AG09319 (cell line): ENCODE measurements at regions not wholly inside any gene's neighbourhood (a gene's known extent, or its start where the extent isn't known, plus 50 kb on each side); places are given as distances from the start of the nearest gene placed in this dataset.
"Not testable (repeated sequence)": the region's sequence is repeated elsewhere in the genome, so short reads cannot be mapped to it uniquely, and the experiment has no call there.

Experiments
- DNase-seq: peaks from one replicate; pipeline ENCODE4 v3.0.0-alpha.2; 2010; ENCODE audit warnings: low read depth; ENCODE audit errors: extremely low read depth
- CTCF ChIP-seq: IDR thresholded peaks from 2 replicates; pipeline ENCODE4 v1.5.1; 2011; ENCODE audit warnings: low read depth, mild to moderate bottlenecking, inconsistent platforms, low read length, moderate library complexity

DNA sequence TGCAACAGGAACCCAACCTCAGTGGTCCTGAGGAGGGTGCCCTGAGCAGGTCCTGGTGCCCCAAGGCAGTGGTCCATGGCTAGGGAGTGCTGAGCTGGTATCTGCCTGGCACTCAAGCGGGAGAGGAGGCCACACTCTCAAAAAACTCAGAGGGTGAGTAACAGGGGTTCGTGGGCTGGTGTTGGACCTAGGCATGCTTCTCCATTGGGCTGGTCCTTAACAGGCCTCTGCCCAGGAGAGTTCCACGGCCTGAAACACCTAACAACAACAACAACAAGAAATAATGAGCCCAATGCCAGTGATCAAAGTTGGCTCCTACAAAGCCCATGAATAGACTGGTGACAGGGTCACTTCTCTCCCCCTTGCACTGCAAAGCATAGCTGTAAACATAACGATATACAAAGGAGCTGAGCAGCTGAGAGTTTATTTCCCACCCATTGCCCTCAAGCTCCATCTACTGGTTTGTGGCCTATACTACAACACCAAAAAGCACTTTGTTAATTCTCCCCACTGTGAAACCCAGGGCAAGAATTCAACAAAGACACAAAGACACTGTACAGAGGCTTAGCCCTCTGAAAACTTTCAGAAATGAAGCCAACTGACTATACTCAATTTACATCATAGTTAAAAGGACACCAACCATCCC lies 736.1 kb upstream of the ADGRL3 start:
- DNase-seq, result no peak
- no peak for TF ChIP-seq CTCF

DNA sequence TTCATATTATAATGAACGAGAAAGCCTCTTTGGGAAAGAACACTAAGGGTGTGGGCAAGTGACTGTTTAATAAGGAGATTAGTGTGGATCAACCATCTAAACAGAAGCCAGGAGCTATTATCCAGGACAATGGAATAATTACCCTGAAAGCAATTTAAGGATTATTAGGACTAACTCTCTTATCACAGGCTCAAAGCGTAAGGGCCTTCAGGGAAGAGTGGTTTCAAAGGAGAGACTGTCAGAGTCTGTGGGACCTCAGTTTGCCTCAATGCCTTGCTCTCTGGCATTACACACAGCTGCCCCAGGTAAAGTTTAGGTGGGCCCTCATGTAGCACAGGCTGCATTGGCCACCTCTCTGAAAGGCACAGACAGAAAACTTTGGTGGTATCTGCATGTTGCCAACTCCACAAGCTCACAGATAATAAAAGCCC lies 717.2 kb upstream of the ADGRL3 start:
- no peak for DNase-seq
- TF ChIP-seq CTCF, result no peak

DNA sequence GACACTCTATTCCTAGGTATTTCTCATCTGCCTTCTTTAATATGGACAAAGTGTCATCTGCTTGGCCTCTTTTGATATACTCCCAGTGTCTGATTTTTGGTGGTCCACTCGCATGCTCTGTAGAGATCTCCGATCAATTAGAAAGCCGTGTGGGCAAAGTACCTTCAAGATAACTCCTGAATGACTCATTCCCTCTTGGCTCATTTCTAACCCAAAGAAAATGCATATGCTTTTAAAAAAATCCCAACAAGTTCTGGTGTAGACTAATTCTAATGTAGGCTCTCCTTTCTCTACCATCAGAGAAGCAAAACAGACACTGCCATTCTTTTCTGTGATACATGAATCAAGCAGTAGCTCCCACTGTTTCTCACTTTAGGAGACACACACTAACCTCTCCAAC lies 714.9 kb upstream of the ADGRL3 start:
- DNase-seq, result no peak
- no peak for TF ChIP-seq CTCF

DNA sequence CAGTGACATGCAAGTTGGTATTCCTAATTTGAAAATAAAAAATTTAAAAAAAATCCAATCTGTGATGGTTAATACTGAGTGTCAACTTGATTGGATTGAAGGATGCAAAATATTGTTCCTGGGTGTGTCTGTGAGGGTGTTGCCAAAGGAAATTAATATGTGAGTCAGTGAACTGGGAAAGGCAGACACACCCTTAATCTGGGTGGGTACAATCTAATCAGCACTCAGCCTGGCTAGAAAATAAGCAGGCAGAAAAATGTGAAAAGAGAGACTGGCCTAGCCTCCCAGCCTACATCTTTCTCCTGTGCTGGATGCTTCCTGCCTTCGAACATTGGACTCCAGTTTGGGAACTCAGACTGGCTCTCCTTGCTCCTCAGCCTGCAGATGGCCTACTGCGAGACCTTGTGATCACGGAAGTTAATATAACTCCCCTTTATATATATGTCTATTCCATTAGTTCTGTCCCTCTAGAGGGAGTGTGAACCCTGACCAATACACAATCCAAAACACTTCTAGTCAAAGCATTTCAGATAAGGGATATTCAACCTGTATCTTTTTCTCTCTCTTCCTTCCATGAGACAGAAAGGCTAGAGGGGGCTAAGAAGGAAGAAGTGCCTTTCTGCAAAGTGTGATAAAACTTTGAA lies 712.9 kb upstream of the ADGRL3 start:
- DNase-seq, result not testable (repeated sequence)

GRCh38 chr4:60500810-60501209 lies 699.3 kb upstream of the ADGRL3 start:
- DNase-seq, result no peak
- no peak for TF ChIP-seq CTCF

- TF ChIP-seq CTCF, result no peak
- no peak for DNase-seq
Observed at GRCh38 chr4:60502733-60503132, 697.4 kb upstream of the ADGRL3 start.

- no peak for DNase-seq
- no peak for TF ChIP-seq CTCF
Observed at GRCh38 chr4:60506061-60506460, 694.1 kb upstream of the ADGRL3 start.

DNA sequence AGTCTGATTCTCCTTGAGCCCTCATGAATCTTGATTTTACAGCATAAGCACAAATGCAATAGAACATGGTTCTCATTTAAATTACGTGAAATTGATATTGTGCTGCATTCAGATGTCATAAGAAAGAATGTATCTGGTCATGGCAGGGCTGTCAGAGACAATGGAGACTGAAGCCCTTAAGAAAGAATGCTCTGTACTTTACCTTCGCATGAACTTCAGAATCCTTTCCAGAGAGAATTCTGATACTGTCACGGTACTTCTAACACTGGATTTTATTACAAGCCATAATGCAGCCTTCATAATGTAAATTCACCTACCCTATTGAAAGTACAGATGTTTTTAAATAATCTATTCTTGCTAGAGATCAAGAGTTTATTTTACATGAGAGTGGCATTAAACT lies 677.9 kb upstream of the ADGRL3 start:
- no peak for DNase-seq
- no peak for TF ChIP-seq CTCF
